ENCODE measurements at regions not wholly inside any gene's neighbourhood (a gene's known extent, or its start where the extent isn't known, plus 50 kb on each side); places are given as distances from the start of the nearest gene placed in this dataset.

DNA sequence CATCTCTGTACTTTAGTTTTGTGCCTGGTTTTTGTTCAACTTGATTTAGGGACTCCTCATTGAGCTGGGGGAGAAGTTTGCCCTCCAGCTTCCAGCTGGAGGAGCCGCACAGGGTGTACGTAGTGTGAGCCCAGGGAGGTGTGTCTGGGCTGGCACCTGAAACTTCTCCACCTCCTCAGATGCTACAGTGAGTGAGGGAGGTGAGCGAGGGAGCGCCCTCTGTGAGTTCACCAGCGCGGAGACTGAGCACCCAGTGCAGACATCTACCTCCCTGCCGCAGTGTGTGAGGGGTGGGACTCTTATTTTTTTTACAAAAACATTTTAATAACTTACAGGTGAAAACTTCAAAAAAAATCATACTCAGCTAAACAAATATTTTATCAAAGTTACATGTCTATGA is 204.2 kb upstream of the HS6ST1 start:
- TF ChIP-seq, protein P1, sequence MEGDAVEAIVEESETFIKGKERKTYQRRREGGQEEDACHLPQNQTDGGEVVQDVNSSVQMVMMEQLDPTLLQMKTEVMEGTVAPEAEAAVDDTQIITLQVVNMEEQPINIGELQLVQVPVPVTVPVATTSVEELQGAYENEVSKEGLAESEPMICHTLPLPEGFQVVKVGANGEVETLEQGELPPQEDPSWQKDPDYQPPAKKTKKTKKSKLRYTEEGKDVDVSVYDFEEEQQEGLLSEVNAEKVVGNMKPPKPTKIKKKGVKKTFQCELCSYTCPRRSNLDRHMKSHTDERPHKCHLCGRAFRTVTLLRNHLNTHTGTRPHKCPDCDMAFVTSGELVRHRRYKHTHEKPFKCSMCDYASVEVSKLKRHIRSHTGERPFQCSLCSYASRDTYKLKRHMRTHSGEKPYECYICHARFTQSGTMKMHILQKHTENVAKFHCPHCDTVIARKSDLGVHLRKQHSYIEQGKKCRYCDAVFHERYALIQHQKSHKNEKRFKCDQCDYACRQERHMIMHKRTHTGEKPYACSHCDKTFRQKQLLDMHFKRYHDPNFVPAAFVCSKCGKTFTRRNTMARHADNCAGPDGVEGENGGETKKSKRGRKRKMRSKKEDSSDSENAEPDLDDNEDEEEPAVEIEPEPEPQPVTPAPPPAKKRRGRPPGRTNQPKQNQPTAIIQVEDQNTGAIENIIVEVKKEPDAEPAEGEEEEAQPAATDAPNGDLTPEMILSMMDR (IDR thresholded peaks at IDR 0.05; ENCODE audit: low read depth, low read length, poor library complexity, severe bottlenecking) = no peak
- no peak for TF ChIP-seq EZH2phosphoT487 (IDR thresholded peaks at IDR 0.05; ENCODE audit: borderline replicate concordance, low read length)

All from DOHH2 (cell line).